ENCODE measurements at regions not wholly inside any gene's neighbourhood (a gene's known extent, or its start where the extent isn't known, plus 50 kb on each side); places are given as distances from the start of the nearest gene placed in this dataset.
"Not testable (repeated sequence)": the region's sequence is repeated elsewhere in the genome, so short reads cannot be mapped to it uniquely, and the experiment has no call there.

DNA sequence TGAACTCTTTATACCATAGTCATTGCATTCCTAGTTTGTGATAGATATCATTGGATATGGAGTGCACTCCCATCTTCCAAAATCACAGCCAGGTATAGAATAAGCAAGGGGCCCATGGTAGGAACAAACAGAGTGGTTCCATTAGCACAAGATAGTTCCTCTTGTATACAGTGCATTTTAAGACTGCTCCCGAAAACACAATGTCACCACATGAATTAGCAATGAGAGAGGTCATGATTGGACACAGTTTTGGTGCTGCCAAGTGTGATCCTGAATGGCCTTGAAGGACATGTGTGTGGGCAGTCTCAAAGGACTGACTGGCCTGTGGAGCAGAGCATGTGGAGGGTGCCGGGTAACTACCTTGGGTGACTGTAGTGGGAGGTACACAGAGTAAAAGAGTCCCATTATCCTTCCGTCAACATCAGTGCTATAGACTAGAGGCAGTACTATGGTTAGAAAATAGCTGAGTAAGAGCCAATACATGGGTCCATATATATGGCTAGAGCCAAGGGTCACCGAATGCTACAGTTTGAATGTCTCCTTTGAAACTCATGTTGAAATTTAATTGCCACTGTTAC lies 549.9 kb downstream of the DSC3 start:
- ATAC-seq = no peak
- intact Hi-C loops (cut with DNase I) = no loop called here
- DNase-seq (ENCODE audit: low spot score) = no peak

DNA sequence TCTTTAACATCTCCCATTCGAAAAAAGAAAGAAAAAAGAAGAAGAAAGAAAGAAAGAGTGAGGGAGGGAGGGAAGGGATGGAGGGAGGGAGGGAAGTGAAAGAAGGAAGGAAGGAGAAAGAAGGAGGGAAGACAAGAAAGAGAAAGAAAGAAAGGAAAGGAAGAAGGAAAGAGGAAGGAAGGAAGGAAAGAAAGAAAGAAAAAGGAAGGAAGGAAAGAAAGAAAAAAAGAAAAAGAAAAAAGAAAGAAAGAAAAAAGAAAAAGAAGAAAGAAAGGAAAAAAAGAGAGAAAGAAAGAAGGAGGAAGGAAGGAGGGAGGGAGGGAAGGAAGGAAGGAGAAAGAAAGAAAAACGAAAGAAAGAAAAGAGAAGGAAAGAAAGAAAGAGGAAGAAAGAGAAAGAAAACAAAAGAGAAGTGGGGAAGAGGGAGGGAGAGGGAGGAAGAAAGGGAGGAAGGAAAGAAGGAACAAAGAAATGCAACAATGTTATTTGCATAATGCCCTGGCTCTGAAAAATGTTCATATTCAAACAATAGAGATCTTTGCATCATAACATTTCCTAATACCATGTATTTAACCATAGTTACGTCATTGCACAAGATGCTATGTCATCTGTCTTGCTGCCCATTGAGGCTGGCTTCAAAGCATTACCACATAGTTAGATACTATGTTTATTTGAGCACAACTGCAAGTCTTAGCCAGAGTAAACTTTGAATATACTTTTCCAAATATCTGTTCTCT lies 550.6 kb downstream of the DSC3 start:
- intact Hi-C loops (cut with DNase I) = no loop called here
- no peak for DNase-seq (ENCODE audit: low spot score)
- no peak for ATAC-seq

DNA sequence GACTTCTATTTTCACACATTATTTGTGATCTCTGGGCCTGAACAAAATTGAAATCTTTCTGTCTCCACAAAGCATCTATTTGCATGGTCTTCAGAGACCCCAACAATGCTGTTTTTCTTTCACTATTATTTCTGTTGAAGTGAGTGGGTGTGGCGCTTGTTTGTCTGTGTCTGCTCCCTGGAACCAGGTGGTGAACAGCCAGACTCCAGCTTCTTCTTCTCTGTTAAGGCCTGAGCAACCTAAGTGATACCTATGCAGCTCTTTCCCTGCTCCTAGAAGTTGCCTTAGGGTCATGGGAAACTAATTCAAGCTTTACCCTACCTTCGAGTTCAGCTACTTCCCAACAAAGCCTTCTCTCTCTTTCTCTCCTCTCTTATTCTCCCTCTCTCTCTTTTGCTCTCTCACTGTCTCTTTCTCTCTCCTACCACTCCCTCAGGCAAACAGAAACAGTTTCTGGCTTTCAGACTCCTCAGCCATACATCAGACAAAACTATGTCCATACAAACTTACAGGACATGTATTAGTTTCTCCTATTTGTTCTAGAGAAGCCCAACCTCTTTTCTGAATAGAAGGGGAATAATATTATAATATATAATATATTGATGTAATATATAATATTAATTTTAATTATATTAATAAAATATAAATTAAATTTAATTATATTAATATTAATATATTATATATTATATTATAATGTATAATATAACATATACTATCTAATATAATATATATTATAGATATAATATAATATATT lies 552.5 kb downstream of the DSC3 start:
- DNase-seq (ENCODE audit: low spot score) (no peak), ATAC-seq (no peak)
- intact Hi-C loops (cut with DNase I) = no loop called here

DNA sequence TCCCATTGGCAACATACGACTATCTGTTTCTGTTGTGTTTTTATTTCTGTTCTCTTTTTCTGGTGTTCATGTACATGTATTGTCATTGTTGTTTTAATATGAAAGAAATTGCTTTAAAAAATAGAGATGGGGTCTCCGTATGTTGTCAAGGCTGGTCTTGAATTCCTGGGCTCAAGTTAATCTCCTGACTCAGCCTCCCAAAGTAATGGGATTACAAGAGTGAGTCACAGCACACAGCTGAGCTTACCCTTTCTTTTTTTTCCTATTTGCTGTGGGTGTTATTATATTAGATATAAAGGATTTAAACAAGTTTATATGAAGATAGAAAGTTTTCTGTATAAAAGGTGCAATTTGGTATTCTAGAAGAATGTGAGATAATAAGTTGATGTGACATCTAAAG lies 554.6 kb downstream of the DSC3 start:
- DNase-seq (ENCODE audit: low spot score) (no peak), ATAC-seq (no peak)
- intact Hi-C loops (cut with DNase I) = no loop called here

DNA sequence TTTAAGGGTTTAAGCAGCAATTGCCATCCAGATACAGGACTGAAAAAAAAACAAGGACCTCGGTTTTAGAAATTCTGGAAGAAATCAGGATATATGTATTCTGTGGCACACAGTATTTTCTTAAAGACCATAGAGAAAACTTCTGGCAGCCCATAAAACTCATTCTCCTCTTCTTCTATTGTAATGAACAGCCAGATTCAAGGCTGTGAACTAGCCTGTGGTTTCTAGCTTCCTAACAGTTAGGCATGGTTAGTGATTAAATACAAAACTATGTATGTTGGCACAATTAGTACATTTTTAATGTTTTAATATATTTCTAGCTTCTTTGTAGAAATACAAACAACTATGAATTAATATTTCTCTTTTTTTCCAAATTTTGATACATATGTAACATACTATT lies 555.7 kb downstream of the DSC3 start:
- no peak for ATAC-seq
- no peak for DNase-seq (ENCODE audit: low spot score)
- intact Hi-C loops (cut with DNase I) = no loop called here

DNA sequence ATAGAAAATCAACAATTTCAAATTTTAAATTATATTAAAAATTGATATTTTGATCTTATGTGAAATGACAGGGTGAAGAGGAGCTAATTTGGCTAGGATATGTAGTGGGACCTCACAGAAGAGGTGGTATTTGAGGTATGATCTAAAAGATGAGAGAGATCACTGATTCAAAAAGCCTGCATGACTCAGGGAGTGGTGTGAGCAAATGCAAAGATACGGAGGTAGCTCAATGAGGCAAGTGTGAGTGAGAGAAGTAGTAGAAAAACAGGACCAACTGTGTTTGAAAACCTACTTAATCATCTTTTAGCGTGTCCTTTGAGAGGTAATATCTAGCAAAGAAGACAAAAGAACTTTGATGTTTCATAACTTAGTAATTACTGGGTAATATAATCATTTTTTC lies 557.5 kb downstream of the DSC3 start:
- ATAC-seq = no peak
- DNase-seq (ENCODE audit: low spot score) = no peak
- intact Hi-C loops (cut with DNase I) = no loop called here

DNA sequence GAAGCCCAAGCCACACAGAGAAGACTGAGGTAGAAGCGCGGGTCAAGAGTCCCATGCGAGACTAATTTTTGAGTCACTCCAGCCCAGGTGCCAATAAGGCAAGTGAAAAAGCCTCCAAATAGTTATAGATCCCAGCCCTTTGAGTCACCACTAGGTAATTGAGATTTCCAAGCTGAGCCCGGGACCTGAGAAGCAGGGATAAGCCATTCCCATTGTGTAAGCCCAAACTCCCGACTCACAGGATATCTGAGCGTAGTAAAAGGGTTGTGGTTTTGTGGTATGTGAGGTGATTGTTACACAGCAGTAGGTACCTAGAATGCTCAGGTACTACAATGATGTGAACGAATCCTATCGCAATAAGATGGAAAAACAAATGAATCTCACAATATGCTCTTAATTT lies 560.7 kb downstream of the DSC3 start:
- intact Hi-C loops (cut with DNase I) = no loop called here
- ATAC-seq = no peak

DNA sequence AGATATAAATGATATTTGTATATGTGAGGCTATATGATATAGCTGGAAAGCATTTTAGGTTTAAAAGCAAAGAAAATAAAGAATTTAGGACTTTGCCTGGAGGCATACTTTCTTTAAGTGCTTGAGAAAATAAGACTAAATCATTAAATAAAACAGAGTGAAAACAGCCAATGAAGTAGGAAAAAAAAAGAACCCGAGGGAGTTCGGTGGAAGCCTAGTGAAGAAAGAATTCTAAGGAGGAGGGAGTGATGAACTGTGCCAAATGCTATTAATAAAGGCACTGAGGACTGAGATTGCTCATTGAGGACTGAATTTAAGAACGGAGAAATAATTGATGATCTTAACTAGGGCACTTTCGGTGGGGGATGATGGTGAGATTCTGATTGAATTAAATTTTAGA lies 573.5 kb downstream of the DSC3 start:
- intact Hi-C loops (cut with DNase I) = no loop called here
- ATAC-seq (no peak), DNase-seq (ENCODE audit: low spot score) (no peak)

More for the DNA sequence above, 560.7 kb downstream of the DSC3 start:
- DNase-seq (ENCODE audit: low spot score) = no peak

DNA sequence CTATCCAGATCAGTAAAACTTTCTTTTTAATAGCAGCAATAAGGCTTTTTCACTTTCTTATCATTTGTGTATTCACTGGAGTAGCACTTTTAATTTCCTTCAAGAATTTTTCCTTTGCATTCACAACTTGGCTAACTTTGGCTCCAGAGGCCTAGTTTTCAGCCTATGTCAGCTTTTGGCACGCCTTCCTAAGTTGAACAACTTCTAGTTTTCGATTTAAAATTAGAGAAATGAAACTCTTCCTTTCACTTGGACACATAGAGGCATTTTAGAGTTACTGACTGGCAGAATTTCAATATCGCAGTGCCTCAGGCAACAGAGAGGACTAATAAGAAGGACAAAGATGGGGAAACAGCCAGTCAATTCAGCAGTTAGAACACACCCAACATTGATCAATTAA lies 577.4 kb downstream of the DSC3 start:
- no peak for DNase-seq (ENCODE audit: low spot score)
- ATAC-seq = no peak
- intact Hi-C loops (cut with DNase I) = no loop called here

DNA sequence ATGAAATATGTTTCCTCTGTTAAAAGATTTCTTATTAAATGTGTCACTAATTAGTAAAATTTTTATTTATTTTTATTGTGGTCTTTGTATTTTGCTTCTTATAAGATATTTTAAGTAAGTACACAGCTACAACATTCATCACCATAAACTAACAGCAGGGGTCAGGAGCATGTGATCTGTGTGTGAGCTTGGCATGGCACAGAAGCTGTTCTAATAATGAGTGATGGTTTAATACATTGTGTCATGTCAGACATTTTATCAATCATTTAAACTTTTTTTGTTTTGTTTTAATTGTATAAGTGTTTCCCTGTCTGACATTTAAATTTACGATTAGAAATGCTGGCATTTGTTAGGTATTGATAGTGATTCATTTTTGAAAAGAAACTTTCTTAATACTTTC lies 585.4 kb downstream of the DSC3 start:
- ATAC-seq = no peak
- no peak for DNase-seq (ENCODE audit: low spot score)
- intact Hi-C loops (cut with DNase I) = no loop called here

DNA sequence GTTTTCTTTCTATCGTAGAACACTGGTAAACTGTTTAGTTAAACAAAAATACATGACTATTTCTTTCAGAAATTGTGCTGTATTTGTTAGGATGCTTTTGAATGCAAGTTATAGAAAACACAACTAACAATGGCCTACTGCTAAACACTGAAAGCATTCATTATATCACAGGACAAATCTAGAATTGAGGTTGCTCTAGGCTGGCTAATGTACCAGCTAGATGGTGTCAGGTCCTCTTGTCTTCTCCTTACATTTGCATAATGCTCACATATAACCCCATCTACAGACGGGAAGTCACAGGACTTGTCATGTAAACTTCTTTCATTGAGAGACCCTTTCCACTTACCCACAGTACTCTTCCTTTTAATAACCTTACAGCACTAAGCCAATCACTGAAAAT lies 586.8 kb downstream of the DSC3 start:
- DNase-seq (ENCODE audit: low spot score) (no peak), ATAC-seq (no peak)
- intact Hi-C loops (cut with DNase I) = no loop called here

DNA sequence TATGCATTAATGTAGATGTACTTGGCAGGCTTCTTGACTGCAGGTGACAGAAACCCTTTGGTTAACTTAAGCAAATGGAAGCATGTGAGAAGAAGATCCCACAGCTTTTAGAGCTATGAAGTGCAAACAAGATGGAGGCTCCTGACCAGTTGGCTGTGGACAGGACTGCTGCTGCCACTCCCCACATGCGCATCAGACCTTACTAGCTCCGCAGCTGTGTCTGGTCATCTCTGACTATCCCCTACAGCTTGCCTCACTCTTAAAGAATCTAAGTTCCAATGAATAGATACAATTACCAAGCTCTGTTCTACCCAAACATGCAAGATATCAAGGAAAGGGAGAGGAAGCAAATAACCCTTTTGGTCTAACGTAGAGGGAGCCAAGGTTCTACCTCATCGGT lies 587.6 kb downstream of the DSC3 start:
- intact Hi-C loops (cut with DNase I) = no loop called here
- ATAC-seq = no peak

DNA sequence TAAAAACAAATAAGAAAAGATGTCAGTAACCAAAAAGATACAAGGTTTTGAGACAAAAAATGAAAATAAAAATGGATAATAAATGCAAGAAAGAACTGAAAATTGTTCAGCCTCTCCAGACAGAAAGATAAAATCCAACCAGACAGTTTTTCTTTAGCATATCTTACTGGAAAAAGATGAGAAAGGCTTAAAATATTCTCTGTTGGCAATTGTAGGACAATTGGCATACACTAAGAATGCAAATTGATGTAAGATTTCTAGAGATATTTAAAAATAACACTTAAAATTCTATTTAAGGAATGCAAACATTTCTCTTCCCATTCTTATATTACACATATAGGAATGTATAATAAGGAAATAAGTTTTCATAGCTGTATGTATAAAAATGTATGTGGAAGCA lies 590.6 kb downstream of the DSC3 start:
- ATAC-seq (no peak), DNase-seq (ENCODE audit: low spot score) (no peak)
- intact Hi-C loops (cut with DNase I) = no loop called here

More for the DNA sequence above, 587.6 kb downstream of the DSC3 start:
- no peak for DNase-seq (ENCODE audit: low spot score)

DNA sequence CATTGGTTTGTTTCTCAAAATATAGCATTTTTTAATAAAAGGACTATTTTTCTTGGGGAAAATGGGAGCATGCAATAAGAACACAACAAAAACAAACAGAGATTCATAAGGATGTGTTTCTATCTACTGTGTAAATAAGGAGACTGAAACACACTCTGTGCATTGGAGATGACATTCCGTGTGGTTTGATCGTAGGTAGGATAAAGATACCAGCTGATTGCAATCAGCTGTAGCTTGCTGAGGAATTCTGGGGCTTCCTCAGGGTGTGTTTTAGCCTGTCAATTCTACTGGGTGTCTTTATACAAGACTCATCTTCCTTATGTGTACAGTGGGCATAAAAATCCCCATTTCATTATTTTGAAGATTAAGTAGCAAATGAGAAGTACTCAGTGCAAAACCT lies 591.6 kb downstream of the DSC3 start:
- no peak for ATAC-seq
- intact Hi-C loops (cut with DNase I) = no loop called here
- DNase-seq (ENCODE audit: low spot score) = no peak

DNA sequence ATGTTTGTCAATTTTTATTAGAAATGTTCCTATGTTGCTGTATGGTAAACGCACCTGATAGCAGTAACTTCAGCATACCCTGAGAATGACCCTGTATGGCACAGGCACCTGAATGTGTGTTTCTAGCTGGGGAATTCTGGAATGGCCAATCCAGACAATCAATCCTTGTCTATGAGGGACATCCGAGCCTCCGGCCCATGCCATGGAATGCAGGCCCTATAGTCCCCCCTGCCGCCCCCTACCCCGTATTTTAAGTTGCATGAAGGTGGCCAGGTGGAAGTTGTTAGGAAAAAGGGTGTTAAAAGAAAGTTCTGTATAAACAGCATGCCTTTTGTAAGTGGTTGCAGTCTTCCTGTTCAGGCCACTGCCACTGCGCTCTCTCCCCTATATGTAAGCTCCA lies 595.9 kb downstream of the DSC3 start:
- ATAC-seq = no peak
- intact Hi-C loops (cut with DNase I) = no loop called here

DNA sequence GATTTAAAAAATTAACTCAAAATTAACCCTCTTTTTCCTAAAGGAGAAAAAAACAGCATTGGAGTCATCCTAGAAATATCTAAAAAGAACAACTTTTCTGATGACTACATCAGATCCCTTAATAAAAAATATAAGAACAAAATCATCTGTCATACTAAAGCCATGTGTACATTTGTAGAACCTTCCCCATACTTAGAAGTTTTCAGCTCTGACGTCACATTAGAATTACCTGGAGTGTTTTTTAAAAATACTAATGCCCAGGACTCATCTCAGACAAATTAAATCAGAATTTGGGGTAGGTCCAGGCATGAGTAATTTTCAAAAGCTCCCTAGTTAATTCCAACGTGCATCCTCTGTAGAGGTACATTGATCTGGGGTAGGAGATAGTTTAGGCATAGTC lies 598.0 kb downstream of the DSC3 start:
- ATAC-seq (no peak), DNase-seq (ENCODE audit: low spot score) (no peak)
- intact Hi-C loops (cut with DNase I) = no loop called here

More for the DNA sequence above, 595.9 kb downstream of the DSC3 start:
- DNase-seq (ENCODE audit: low spot score) = no peak

DNA sequence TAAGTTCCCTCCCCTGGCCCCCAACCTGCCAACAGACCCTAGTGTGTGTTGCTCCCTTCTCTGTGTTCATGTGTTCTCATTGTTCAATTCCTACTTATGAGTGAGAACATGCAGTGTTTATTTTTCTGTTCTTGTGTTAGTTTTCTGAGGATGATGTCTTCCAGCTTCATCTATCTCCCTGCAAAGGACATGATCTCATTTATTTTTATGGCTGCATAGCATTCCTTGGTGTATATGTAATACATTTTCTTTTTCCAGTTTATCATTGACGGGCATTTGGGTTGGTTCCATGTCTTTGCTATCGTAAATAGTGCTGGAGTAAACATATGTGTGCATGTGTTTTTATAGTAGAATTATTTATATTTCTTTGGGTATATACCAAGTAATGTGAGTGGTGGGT lies 602.2 kb downstream of the DSC3 start:
- DNase-seq (ENCODE audit: low spot score) (no peak), ATAC-seq (no peak)
- intact Hi-C loops (cut with DNase I) = no loop called here

DNA sequence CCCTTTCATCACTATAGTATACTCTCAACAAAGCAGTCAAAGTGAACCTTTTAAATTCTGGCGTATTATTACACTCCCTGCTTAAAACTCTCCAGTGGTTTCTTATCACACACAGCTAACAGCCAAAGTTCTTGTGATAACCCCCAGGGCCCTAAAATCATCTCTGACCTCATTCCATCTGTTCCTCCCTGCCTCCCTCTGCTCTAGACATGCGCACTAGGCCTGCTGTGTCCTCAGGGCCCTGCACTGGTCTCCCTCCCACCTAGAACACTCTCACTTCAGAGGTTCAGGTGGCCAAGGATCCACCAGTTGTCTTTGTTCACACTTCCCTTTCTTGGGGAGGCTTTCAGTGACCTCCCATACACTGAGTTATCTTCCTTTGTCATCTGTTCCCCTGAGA lies 603.4 kb downstream of the DSC3 start:
- DNase-seq (ENCODE audit: low spot score) (no peak), ATAC-seq (no peak)
- intact Hi-C loops (cut with DNase I) = no loop called here

DNA sequence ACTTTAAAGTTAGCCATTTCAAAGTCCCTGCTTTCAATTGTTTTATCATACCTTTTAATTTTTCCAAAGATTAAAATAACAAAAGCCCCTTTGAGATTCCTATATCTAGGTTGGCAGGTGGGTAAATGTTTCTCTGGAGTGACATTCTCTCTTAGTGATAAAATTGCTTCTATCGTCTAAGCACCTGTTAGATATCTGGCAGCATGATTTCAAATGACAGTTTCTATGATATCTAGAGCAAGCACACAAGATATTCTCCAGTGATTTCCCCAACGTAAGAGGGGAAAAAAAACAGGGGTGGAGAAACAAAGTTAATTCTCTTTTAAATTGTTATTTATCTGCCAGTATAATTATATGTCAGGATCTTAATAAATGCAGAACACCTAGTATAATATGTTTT lies 610.2 kb downstream of the DSC3 start:
- ATAC-seq (no peak), DNase-seq (ENCODE audit: low spot score) (no peak)
- intact Hi-C loops (cut with DNase I) = no loop called here

DNA sequence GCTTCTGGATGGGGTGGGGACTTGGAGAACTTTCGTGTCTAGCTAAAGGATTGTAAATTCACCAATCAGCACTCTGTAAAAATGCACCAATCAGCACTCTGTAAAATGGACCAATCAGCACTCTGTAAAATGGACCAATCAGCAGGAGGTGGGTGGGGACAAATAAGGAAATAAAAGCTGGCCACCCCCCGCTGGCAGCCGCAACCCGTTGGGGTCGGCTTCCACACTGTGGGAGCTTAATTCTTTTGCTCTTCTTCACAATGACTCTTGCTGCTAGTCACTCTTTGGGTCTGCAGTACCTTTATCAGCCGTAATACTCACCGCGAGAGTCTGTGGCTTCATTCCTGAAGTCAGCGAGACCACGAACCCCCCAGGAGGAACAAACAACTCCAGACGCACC lies 623.1 kb downstream of the DSC3 start:
- DNase-seq (ENCODE audit: low spot score); ATAC-seq; intact Hi-C loops (cut with DNase I): not testable (repeated sequence)

DNA sequence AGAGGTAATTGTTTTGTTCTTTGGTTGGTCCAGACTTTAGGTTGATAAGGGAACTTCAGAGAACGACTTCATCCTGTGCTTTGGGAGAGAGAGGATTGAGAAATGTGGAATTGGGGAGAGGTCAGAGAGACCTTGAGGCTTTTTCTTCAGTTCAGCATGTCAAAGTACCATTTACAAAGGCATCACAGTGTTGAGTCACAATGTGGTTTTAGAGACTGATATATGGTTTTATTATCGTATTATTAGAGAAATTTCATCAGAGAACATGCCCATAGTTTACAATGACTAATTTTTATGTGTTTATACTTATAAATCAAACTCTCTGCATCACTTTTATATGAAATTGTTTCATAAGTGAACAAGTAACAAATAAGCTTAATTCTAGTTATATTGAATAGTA lies 626.6 kb downstream of the DSC3 start:
- no peak for DNase-seq (ENCODE audit: low spot score)
- ATAC-seq = no peak

More for the DNA sequence above, 626.6 kb downstream of the DSC3 start:
- intact Hi-C loops (cut with DNase I) = no loop called here

Data from sciatic nerve (tissue), 2 donors.